ENCODE measurements at regions not wholly inside any gene's neighbourhood (a gene's known extent, or its start where the extent isn't known, plus 50 kb on each side); places are given as distances from the start of the nearest gene placed in this dataset.

DNA sequence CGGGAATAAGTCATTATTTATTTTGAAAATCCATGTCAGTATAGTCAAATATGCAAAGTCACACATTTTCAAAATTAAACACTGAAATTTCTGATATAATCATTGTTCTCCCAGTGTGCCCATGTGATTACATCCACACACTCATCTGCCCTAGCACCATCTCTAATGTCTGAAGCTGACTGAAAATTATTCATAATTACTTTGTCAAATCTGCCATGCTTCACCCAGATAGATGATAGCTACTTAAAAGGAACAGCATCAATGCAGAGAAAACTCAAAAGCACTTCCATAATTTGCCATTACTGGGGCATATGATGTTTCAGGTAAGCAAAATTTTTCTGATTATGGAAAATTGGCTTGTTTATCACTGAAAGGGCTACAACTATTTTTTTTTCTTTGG is 1433.3 kb upstream of the IGFBP7 start:
- H3K4me1 ChIP-seq = no peaks in the 10 kb centered on the region
- DNase-seq = no peak
- no peaks in the 10 kb centered on the region for H3K36me3 ChIP-seq
- intact Hi-C loops (cut with DNase I; ENCODE audit: low total_unique reads) (no loop called here), in situ Hi-C loops (cut with MboI; ENCODE audit: low pct_ligation_motif_present in 1 of 4, low pct_unique_long_range_greater_than_20kb in 1 of 4, low sequenced_read_pairs in 3 of 4) (no loop called here)
- no peaks in the 10 kb centered on the region for H3K27me3 ChIP-seq
- H3K4me3 ChIP-seq = no peak overlapping the region
- TF ChIP-seq POLR2AphosphoS5 (IDR thresholded peaks at IDR 0.05) (no peak), POLR2A (IDR thresholded peaks at IDR 0.05) (no peak), CTCF (IDR thresholded peaks at IDR 0.05) (no peak), EP300 (IDR thresholded peaks at IDR 0.05; ENCODE audit: low read depth) (no peak)
- H3K27ac ChIP-seq = no peak overlapping the region
- WGBS, 2 donors (ENCODE audit: low coverage in 1 of 2) = 50 to 58% methylated on average over 1 of the region's 1 CpG
- no peaks in the 10 kb centered on the region for H3K9me3 ChIP-seq

DNA sequence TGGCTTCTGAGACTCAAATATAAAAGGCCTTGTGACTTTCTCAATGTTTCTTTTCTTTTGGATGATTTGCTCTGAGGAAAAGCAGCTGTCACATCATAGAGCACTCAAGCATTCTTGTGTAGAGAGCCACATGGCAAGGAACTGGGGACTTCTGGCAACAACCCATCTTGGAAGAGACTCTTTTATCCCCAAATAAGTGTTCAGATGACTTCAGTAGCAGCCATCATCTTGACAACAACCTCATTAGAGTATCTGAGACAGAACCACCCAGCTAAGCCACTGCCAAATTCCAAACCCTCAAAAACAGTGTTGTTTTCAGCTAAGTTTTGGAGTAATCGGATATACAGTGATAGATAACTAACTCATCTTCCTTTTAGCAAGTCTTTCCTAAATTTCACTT is 1431.7 kb upstream of the IGFBP7 start:
- Histone ChIP-seq H3K27me3 (no peaks in the 10 kb centered on the region), H3K27ac (no peak overlapping the region), H3K36me3 (no peaks in the 10 kb centered on the region), H3K4me3 (no peak overlapping the region), H3K9me3 (no peaks in the 10 kb centered on the region), H3K4me1 (no peaks in the 10 kb centered on the region)
- no peak for DNase-seq
- WGBS, 2 donors (ENCODE audit: low coverage in 1 of 2) = 63 to 66% methylated on average over 1 of the region's 1 CpG
- intact Hi-C loops (cut with DNase I; ENCODE audit: low total_unique reads) = no loop called here
- in situ Hi-C loops (cut with MboI; ENCODE audit: low pct_ligation_motif_present in 1 of 4, low pct_unique_long_range_greater_than_20kb in 1 of 4, low sequenced_read_pairs in 3 of 4) = no loop called here
- TF ChIP-seq EP300 (IDR thresholded peaks at IDR 0.05; ENCODE audit: low read depth) (no peak), CTCF (IDR thresholded peaks at IDR 0.05) (no peak), POLR2A (IDR thresholded peaks at IDR 0.05) (no peak), POLR2AphosphoS5 (IDR thresholded peaks at IDR 0.05) (no peak)

GRCh38 chr4:58522765-58523382 is 1412.7 kb upstream of the IGFBP7 start:
- H3K4me1 ChIP-seq = no peaks in the 10 kb centered on the region
- H3K36me3 ChIP-seq = no peaks in the 10 kb centered on the region
- WGBS, 2 donors (ENCODE audit: low coverage in 1 of 2) = 42 to 50% methylated on average over 2 of the region's 2 CpGs
- no peak overlapping the region for H3K4me3 ChIP-seq
- H3K27me3 ChIP-seq = no peaks in the 10 kb centered on the region
- no peak overlapping the region for H3K27ac ChIP-seq
- in situ Hi-C loops (cut with MboI; ENCODE audit: low pct_ligation_motif_present in 1 of 4, low pct_unique_long_range_greater_than_20kb in 1 of 4, low sequenced_read_pairs in 3 of 4) (no loop called here), intact Hi-C loops (cut with DNase I; ENCODE audit: low total_unique reads) (no loop called here)
- DNase-seq = no peak
- TF ChIP-seq POLR2A (IDR thresholded peaks at IDR 0.05) = no peak
- no peak for TF ChIP-seq POLR2AphosphoS5 (IDR thresholded peaks at IDR 0.05)
- TF ChIP-seq EP300 (IDR thresholded peaks at IDR 0.05; ENCODE audit: low read depth) = no peak
- no peak for TF ChIP-seq CTCF (IDR thresholded peaks at IDR 0.05)
- H3K9me3 ChIP-seq = no peaks in the 10 kb centered on the region

GRCh38 chr4:58515226-58515625 is 1405.0 kb upstream of the IGFBP7 start:
- intact Hi-C loops (cut with DNase I; ENCODE audit: low total_unique reads) = no loop called here
- H3K27me3 ChIP-seq = no peaks in the 10 kb centered on the region
- TF ChIP-seq CTCF (IDR thresholded peaks at IDR 0.05) (no peak), POLR2A (IDR thresholded peaks at IDR 0.05) (no peak)
- no peak overlapping the region for H3K27ac ChIP-seq
- no peaks in the 10 kb centered on the region for H3K9me3 ChIP-seq
- WGBS, 2 donors (ENCODE audit: low coverage in 1 of 2) = 38 to 40% methylated on average over 1 of the region's 1 CpG
- in situ Hi-C loops (cut with MboI; ENCODE audit: low pct_ligation_motif_present in 1 of 4, low pct_unique_long_range_greater_than_20kb in 1 of 4, low sequenced_read_pairs in 3 of 4) = no loop called here
- H3K4me3 ChIP-seq = no peak overlapping the region
- no peaks in the 10 kb centered on the region for H3K4me1 ChIP-seq
- no peaks in the 10 kb centered on the region for H3K36me3 ChIP-seq
- DNase-seq = no peak

Data from transverse colon (tissue), 4 donors.